Activated naive CD4-positive, alpha-beta T cell treated with anti-CD3 and anti-CD28 coated beads, Interleukin-2, amount 10 ng/mL, durations not matched to agents 7 days and 5 days (primary cell): ENCODE measurements at regions not wholly inside any gene's neighbourhood (a gene's known extent, or its start where the extent isn't known, plus 50 kb on each side); places are given as distances from the start of the nearest gene placed in this dataset.

Experiments
- CTCF ChIA-PET: fragments of 350-600 bp; sonication (Branson Sonifier 250); formaldehyde crosslinking; loops from one replicate; lab custom pipeline; 2021; ENCODE audit warnings: antibody characterized with exemption; lab: Charles Lee
- DNase-seq: peaks from one replicate; pipeline ENCODE4 v3.0.0-alpha.2; 2020
- H3K27ac Mint-ChIP-seq: one replicate; pipeline ENCODE4 v1.8.0; 2021; ENCODE audit warnings: mild to moderate bottlenecking, moderate library complexity, mixed read lengths
- H3K27me3 Mint-ChIP-seq: one replicate; pipeline ENCODE4 v1.8.0; 2021; ENCODE audit warnings: mild to moderate bottlenecking, mixed read lengths
- H3K36me3 Mint-ChIP-seq: one replicate; pipeline ENCODE4 v1.8.0; 2021; ENCODE audit warnings: mixed read lengths
- H3K4me1 Mint-ChIP-seq: one replicate; pipeline ENCODE4 v1.8.0; 2021; ENCODE audit warnings: mixed read lengths
- H3K4me3 Mint-ChIP-seq: one replicate; pipeline ENCODE4 v1.8.0; 2021; ENCODE audit warnings: mild to moderate bottlenecking, moderate library complexity, mixed read lengths
- H3K9me3 Mint-ChIP-seq: one replicate; pipeline ENCODE4 v1.8.0; 2021; ENCODE audit warnings: mixed read lengths

DNA sequence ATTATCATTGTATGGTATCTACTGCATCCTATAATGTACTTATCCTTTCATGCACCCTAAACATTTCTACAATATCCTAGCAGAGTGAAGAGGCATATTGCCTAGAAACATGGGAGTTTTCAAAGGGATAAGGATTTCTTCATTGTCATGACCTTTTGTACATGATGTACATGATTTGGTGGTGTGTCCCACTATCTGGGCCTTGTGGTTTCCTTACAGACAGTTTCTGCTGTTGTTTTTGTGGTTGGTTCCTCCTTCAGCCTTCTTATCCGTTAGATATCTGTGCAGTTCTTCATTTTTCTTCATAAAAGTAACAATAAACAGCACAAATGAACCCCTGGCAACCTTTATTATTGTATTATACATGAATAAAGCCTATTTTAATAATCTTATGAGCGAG, 70.4 kb upstream of the BACH1 start:
- peaks cover 4% of the 10 kb centered on the region for H3K27me3 Mint-ChIP-seq
- no peak overlapping the region for H3K4me3 Mint-ChIP-seq
- DNase-seq, result no peak
- no peaks in the 10 kb centered on the region for H3K36me3 Mint-ChIP-seq
- H3K27ac Mint-ChIP-seq, result no peak overlapping the region
- peaks cover 2% of the 10 kb centered on the region for H3K9me3 Mint-ChIP-seq
- H3K4me1 Mint-ChIP-seq, result peaks cover 15% of the 10 kb centered on the region
- CTCF ChIA-PET, result no interaction called here

DNA sequence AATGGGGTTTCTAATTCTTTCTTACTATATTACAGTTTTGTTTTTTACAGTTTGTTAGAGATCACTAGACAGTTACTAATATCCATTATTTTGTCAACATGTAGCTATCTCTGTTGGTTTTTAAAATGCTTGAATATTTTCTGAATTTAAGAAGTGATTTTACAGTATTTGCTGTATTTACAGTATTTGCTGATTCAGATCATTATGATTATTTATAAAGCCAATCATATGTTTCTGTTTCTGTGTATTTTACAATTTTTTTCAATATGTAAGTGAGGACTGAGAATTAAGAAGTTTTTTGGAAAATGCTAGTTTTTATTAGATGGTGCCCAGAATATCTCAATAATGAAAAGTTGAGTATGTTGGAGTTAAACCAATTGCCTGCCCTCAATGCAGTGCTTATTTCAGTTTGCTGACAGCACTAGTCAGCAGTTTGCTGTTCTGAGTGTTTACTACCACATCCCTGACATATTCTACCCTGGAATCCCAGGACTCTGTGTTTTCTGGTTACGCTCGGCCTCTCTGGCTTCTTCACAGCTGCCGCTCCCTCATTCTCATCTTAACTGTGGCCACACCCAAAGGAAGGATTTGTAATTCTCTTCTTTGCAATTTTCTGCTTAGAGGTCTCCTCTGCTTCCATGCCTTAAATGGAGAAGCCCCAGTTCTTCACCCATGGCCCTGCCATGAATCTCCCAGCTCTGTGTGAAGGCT, 68.0 kb upstream of the BACH1 start:
- CTCF ChIA-PET, result no interaction called here
- Mint-ChIP-seq H3K27ac (no peak overlapping the region), H3K27me3 (peaks cover 4% of the 10 kb centered on the region), H3K9me3 (peaks cover 2% of the 10 kb centered on the region), H3K4me3 (no peak overlapping the region), H3K36me3 (no peaks in the 10 kb centered on the region), H3K4me1 (peaks cover 24% of the 10 kb centered on the region)
- DNase-seq, result no peak

DNA sequence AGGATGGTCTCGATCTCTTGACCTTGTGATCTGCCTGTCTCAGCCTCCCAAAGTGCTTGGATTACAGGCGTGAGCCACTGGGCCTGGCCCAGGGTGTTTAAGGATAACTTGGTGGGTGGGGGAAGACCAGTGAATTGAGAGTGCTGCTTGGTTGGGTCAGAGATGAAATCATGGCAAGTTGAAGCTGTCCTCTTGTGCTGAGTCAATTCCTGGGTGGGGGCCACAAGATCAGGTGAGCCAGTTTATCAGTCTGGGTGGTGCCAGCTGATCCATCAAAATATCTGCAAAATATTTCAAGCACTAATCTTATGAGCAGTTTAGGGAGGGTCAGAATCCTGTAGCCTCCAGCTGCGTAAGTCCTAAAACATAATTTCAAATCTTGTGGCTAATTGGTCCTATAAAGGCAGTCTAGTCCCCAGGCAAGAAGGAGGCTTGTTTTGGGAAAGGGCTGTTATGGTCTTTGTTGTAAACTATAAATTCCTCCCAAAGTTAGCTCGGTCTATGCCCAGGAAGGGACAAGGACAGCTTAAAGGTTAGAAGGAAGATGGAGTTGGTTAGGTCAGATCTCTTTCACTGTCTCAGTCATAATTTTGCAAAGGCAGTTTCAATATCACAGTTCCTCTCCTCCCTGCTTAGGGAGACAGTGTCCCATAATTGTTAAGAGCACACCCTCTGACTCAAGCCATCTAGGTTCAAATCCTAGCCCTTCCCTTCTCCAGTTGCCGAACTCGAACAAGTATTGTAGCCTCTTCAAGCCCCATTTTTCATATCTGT, 66.8 kb upstream of the BACH1 start:
- Mint-ChIP-seq H3K9me3 (peaks cover 2% of the 10 kb centered on the region), H3K4me3 (no peak overlapping the region), H3K4me1 (peaks cover 24% of the 10 kb centered on the region), H3K36me3 (no peaks in the 10 kb centered on the region), H3K27me3 (peaks cover 4% of the 10 kb centered on the region), H3K27ac (no peak overlapping the region)
- DNase-seq, result no peak
- CTCF ChIA-PET, result interaction anchor here (0.7 kb wide), 2 partner anchors 66 to 67 kb away, joined by 3 read pairs; no protein-coding TSS in a partner anchor

DNA sequence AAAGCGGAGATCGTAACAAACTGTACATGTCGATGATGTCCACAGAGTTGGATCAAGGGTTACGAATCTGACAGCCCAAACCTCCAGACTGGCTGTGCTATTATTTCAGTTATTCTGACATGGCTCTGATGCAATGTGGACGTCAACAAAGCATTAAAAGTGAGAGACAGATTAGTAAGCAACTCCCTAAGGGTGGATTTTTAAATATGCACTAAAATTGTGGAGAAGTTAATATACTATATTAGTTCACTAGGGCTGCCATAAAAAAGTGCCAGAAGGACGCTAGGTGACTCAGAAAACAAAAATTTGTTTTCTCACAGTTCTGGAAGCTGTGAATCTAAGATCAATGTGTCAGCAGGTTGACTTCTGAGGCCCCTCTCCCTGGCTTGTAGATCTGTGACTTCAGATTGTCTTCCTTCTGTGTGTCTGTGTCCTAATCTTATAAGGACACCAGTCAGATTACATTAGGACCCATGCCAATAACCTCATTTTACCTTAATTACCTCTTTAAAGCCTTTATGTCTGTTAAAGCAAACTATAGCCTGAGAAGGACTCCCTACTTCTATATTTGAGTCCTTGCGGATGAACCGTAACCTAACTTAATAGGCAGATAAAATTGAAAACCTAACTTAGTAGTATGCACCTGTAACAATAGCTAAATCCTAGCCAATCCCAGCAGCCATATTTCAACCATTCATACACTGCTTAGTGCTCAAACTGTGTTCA, 66.0 kb upstream of the BACH1 start:
- Mint-ChIP-seq H3K27me3 (peaks cover 4% of the 10 kb centered on the region), H3K27ac (no peak overlapping the region), H3K4me3 (no peak overlapping the region), H3K9me3 (peaks cover 2% of the 10 kb centered on the region), H3K36me3 (no peaks in the 10 kb centered on the region), H3K4me1 (peaks cover 24% of the 10 kb centered on the region)
- CTCF ChIA-PET, result interaction anchor here (0.7 kb wide), 1 partner anchor 67 kb away, joined by 3 read pairs; no protein-coding TSS in a partner anchor
- no peak for DNase-seq

DNA sequence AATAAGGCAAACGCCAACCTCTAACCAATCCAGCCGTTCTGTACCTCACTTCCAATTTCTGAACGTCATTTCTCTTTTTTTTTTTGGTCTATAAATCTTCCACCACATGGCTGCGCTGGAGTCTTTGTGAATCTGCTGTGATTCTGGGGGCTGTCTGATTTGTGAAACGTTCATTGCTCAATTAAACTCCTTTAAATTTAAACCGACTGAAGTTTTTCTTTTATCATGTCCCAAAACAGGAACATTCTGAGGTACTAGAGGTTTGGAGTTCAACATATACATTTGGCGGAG, 65.5 kb upstream of the BACH1 start:
- peaks cover 2% of the 10 kb centered on the region for H3K9me3 Mint-ChIP-seq
- CTCF ChIA-PET, result interaction anchor here (1.1 to 1.3 kb wide), 2 partner anchors 115 to 153 kb away, joined by 3 to 4 read pairs; no protein-coding TSS in a partner anchor
- peaks cover 4% of the 10 kb centered on the region for H3K27me3 Mint-ChIP-seq
- no peak for DNase-seq
- peaks cover 23% of the 10 kb centered on the region for H3K4me1 Mint-ChIP-seq
- H3K36me3 Mint-ChIP-seq, result no peaks in the 10 kb centered on the region
- no peak overlapping the region for H3K4me3 Mint-ChIP-seq
- peak overlapping the region; percentile 14 for H3K27ac Mint-ChIP-seq

DNA sequence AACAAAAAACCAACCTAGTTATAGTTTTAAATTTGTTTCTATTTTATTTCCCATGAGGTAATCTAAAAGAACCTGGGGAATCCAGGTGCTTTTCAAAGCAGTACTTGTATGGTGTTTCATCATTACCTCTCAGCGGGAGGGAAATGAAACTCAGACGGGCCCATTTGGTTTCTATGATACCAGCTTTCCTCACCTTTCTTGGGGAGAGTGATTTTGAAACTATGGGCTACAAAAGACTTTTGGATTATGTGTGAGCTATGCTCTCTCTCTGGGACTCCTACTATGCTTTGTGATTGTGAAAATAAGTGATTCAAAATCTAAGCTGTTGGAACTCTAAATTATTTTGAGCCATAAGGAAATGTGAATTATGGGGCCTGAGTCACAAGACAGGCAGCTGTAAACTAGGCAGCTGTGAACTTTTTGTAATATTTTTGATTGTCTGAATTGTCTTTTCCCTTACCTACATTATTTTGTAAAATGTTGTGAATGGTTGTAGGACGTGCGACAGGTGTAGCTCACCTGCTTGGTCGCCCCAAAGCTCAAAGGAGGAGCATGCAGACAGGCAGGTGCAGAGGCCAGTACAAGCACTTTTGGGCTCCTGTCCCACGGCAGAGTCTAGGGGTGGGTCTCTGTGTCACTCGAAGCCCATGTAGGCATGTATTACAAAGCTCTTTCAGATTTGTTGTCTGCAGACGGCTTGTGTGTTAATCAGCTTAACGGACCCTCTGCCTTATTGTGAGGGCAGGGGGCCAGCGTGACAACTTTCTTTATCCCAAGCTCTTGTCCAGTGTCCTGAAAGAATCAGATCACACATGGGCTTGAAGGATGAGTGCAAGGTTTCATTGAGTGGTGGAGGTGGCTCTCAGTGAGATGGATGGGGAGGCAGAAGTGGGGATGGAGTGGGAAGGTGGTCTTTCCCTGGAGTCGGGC, 64.8 kb upstream of the BACH1 start:
- Mint-ChIP-seq H3K36me3 (no peaks in the 10 kb centered on the region), H3K27ac (no peak overlapping the region), H3K27me3 (peaks cover 4% of the 10 kb centered on the region), H3K9me3 (peaks cover 2% of the 10 kb centered on the region), H3K4me1 (peaks cover 20% of the 10 kb centered on the region), H3K4me3 (no peak overlapping the region)
- DNase-seq, result no peak
- CTCF ChIA-PET, result interaction anchor here (0.8 to 2.3 kb wide), 4 partner anchors 11 to 154 kb away, joined by 3 to 5 read pairs (median 4); no protein-coding TSS in a partner anchor

DNA sequence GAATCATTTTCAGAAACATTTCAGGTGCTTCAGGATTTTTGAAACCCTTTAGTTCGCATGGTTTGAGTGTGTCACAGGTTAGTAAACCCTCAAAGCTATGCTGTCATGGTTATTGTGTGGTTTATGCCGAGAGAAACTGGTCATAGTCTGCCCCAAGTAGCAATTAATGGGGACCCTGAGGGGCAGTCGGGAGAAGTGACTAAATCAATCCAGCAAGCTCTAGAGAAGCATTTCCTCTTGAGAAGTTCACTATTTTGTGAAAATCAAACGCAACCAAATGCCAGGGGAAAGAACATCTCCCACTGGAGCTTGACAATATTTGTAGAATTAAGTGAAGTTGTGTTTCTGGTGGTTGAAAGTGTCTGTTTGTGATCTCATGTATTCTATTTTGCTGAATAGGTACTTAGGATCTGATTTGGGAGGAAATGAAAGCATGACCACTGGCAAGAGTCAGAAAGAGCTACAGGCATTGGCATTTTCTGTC, 63.0 kb upstream of the BACH1 start:
- Mint-ChIP-seq H3K4me3 (no peak overlapping the region), H3K36me3 (no peaks in the 10 kb centered on the region), H3K9me3 (peaks cover 2% of the 10 kb centered on the region), H3K27ac (no peak overlapping the region), H3K4me1 (peaks cover 20% of the 10 kb centered on the region), H3K27me3 (peaks cover 4% of the 10 kb centered on the region)
- CTCF ChIA-PET, result interaction anchor here (0.7 to 2.3 kb wide), 2 partner anchors 57 to 72 kb away, joined by 3 to 5 read pairs; no protein-coding TSS in a partner anchor
- no peak for DNase-seq

DNA sequence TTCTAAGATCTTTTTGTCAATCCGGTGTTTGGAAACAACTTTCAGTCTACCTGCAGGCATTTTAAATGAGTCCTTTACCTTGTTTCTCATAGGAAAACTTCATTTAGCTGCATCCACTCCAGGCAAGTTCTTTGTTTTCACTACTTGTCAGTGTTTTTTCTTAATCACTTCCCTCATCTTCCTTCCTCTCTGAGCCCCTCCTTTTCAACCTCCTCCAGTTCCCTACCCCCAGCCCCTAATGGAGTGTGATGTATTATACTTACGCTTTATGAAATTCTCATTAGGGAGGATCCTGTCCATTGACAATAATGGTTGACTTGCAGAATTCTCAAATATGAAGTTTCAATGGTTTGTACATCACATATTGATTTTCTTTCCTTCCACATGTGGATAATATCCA, 62.5 kb upstream of the BACH1 start:
- H3K4me3 Mint-ChIP-seq, result no peak overlapping the region
- no peak for DNase-seq
- H3K36me3 Mint-ChIP-seq, result no peaks in the 10 kb centered on the region
- H3K4me1 Mint-ChIP-seq, result peaks cover 16% of the 10 kb centered on the region
- H3K9me3 Mint-ChIP-seq, result peaks cover under 1% of the 10 kb centered on the region
- no peak overlapping the region for H3K27ac Mint-ChIP-seq
- peaks cover 1% of the 10 kb centered on the region for H3K27me3 Mint-ChIP-seq
- CTCF ChIA-PET, result no interaction called here

DNA sequence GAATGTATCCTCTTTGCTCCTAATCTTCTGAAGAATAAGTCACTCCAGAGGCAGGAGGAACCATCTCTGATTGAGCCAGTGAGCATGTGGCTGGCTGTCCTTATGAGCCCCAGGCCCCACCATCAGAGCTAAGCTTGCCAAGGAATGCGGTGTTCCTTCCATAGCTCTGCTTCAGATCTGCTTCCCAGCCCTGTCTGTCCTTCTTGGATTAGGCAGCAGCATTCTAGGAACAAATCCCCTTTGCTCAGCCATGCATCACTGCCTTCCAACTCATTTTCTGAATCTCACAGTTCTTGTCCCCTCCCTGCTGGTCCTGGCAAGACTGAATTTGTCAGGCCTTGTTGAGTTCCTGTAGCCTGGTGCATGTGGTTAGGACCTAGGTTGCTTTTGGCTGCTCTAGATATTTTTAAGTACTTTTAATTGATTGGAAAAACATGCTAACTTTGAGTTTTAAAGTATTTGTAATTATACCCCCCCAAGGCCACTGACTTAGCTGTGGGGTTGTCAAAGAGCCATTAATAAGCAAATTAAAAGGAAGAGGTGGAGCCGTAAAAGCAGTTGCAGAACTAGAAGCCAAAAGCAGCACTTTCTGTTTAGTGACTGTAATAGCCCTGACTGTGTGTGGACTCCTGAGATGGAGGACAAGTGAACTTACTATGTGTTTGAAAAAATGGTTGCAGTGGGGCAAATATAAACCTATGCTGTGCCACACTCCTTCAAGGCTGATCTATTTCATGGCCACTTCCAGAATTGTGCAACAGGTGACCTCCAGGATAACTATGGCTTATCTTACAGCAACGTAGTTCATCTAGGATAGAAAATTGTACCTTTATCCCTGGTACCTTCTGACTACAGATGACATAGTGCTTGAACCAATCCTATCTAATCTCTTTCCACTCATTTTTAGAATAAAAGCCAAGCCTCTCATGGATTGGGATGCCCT, 61.3 kb upstream of the BACH1 start:
- Mint-ChIP-seq H3K4me1 (peaks cover 13% of the 10 kb centered on the region), H3K27me3 (no peaks in the 10 kb centered on the region), H3K4me3 (no peak overlapping the region), H3K9me3 (no peaks in the 10 kb centered on the region), H3K27ac (no peak overlapping the region), H3K36me3 (no peaks in the 10 kb centered on the region)
- CTCF ChIA-PET, result no interaction called here
- DNase-seq, result no peak

DNA sequence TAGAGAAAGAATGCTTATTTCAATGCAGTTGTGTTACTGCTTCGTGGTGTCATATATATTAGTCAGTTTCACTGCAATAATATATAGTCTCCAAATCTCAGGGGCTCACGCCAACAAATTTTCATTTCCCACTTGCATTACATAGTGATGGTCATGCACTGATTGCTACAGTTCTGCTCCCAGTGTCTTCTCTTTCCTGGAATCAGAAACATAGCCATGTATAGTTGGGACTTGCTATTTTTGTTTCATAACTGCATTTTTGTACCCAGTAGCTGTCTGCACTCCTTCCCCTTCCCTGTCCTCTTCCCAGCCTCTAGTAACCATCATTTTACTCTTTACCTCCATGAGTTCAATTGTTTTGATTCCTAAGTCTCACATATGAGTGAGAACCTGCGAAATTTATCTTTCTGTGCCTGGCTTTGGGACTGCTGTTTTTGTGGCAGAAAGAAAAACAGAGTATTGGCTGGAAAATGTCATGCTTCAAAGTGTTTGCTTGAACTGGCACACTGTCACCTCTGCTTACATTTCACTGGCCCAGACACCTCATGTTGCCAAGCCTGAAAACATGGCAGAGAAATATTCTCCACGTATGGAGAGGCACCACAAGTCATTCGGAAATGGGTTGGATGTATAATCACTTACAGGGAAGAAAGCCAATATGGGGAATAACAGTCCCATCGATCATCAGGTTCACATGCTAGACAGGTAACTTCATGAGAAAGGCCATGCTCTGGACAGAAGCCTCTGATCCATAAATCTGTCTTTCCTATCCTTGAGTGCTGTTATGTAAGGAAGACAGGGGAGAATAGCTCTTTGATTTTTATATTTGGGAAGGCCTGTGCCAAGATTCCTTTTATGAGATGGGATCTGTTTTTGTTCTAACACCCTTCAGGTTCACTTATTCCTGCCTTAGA, 60.4 kb upstream of the BACH1 start:
- Mint-ChIP-seq H3K4me1 (peaks cover 9% of the 10 kb centered on the region), H3K4me3 (no peak overlapping the region), H3K27me3 (no peaks in the 10 kb centered on the region), H3K36me3 (no peaks in the 10 kb centered on the region), H3K27ac (no peak overlapping the region), H3K9me3 (no peaks in the 10 kb centered on the region)
- CTCF ChIA-PET, result no interaction called here
- no peak for DNase-seq

DNA sequence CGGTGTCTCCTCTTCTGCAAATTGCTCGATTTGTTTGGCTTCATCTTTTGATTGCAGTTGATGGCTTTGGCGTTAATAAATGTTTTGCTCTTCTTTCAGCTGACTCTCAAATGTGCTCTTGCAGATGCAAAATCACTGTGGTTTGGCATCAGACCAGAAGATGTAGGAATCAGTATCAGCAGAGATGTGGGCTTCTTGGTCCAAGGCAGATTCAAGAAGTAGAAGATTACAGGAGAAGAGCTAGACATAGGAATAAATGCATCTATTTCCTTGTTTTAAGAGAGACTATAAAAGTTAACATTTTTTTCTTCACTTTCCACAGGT, 59.8 kb upstream of the BACH1 start:
- H3K4me3 Mint-ChIP-seq, result no peak overlapping the region
- H3K27ac Mint-ChIP-seq, result no peak overlapping the region
- no peaks in the 10 kb centered on the region for H3K27me3 Mint-ChIP-seq
- H3K9me3 Mint-ChIP-seq, result no peaks in the 10 kb centered on the region
- H3K36me3 Mint-ChIP-seq, result no peaks in the 10 kb centered on the region
- CTCF ChIA-PET, result no interaction called here
- DNase-seq, result no peak
- peaks cover 4% of the 10 kb centered on the region for H3K4me1 Mint-ChIP-seq

DNA sequence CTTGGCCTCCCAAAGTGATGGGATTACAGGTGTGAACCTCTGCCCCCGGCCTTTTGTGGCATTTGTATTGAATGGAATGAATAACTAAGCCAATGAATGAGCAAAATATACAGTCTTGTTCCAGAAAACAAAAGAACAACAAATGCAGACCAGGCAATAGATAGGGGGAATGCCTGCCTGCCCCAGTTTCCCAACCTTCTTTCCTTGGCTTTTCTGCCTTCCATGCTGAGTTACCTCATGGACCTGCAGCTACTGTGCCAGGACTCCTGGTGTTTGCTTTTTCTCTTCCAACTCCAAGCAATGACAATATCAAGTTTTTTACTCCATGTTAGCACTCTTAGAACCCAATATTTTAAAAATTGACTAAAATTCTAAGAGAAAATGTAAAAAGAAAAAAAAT, 58.6 kb upstream of the BACH1 start:
- Mint-ChIP-seq H3K4me3 (no peak overlapping the region), H3K9me3 (no peaks in the 10 kb centered on the region), H3K36me3 (no peaks in the 10 kb centered on the region), H3K27me3 (no peaks in the 10 kb centered on the region), H3K4me1 (peaks cover 3% of the 10 kb centered on the region), H3K27ac (no peak overlapping the region)
- no peak for DNase-seq
- CTCF ChIA-PET, result no interaction called here
